ENCODE measurements at regions not wholly inside any gene's neighbourhood (a gene's known extent, or its start where the extent isn't known, plus 50 kb on each side); places are given as distances from the start of the nearest gene placed in this dataset.

- H3K9me3 ChIP-seq (ENCODE audit: control insufficient read depth, insufficient read depth, low read depth, low read length) = no peaks in the 10 kb centered on the region
- in situ Hi-C loops (cut with HindIII; ENCODE audit: low pct_unique_long_range_greater_than_20kb, low sequenced_read_pairs) (no loop called here), intact Hi-C loops (cut with micrococcal nuclease; ENCODE audit: unreplicated experiment) (no loop called here)
- H3K4me3 ChIP-seq (ENCODE audit: low read depth in 2 of 2, low read length in 2 of 2) = no peak overlapping the region
- ATAC-seq = no peak
- H3K27ac ChIP-seq (ENCODE audit: low read length) = no peak overlapping the region
- ChIA-PET POLR2A (no interaction called here), CTCF (no interaction called here)
- TF ChIP-seq POLR2AphosphoS5 (IDR thresholded peaks at IDR 0.05; ENCODE audit: low read depth, low read length) (no peak), CTCF (IDR thresholded peaks at IDR 0.05) (no peak), SIN3A (IDR thresholded peaks at IDR 0.05; ENCODE audit: borderline replicate concordance, insufficient read depth, low read depth, low read length) (no peak), REST (IDR thresholded peaks at IDR 0.05; ENCODE audit: insufficient read depth in 1 of 2, low read depth in 2 of 2, low read length in 1 of 2) (no peak), TCF7L2 (IDR thresholded peaks at IDR 0.05; ENCODE audit: low read depth, low read length) (no peak)
- H3K4me1 ChIP-seq (ENCODE audit: control insufficient read depth, insufficient read depth, low read length) = peaks cover 13% of the 10 kb centered on the region
- no peaks in the 10 kb centered on the region for H3K36me3 ChIP-seq (ENCODE audit: control insufficient read depth, insufficient read depth, low read length)
- H3K27me3 ChIP-seq (ENCODE audit: control insufficient read depth, insufficient read depth, low read length) = no peaks in the 10 kb centered on the region
- no peak for DNase-seq (ENCODE audit: low read depth, low spot score)
- BruUV-seq (replicated peaks) = no TSS peak
Observed at GRCh38 chr2:238525990-238526389, 99.3 kb downstream of the ASB1 start.

GRCh38 chr2:238527565-238527964 lies 100.8 kb downstream of the ASB1 start:
- TF ChIP-seq CTCF (IDR thresholded peaks at IDR 0.05) (no peak), SIN3A (IDR thresholded peaks at IDR 0.05; ENCODE audit: borderline replicate concordance, insufficient read depth, low read depth, low read length) (no peak), TCF7L2 (IDR thresholded peaks at IDR 0.05; ENCODE audit: low read depth, low read length) (no peak), REST (IDR thresholded peaks at IDR 0.05; ENCODE audit: insufficient read depth in 1 of 2, low read depth in 2 of 2, low read length in 1 of 2) (no peak), POLR2AphosphoS5 (IDR thresholded peaks at IDR 0.05; ENCODE audit: low read depth, low read length) (no peak)
- POLR2A ChIA-PET = interaction anchor here (0.6 kb wide), 1 partner anchor 44 kb away, joined by 3 read pairs; no protein-coding TSS in a partner anchor
- no peak overlapping the region for H3K27ac ChIP-seq (ENCODE audit: low read length)
- BruUV-seq (replicated peaks) = no TSS peak
- intact Hi-C loops (cut with micrococcal nuclease; ENCODE audit: unreplicated experiment) = no loop called here
- ATAC-seq = no peak
- CTCF ChIA-PET = no interaction called here
- peaks cover 13% of the 10 kb centered on the region for H3K4me1 ChIP-seq (ENCODE audit: control insufficient read depth, insufficient read depth, low read length)
- no peaks in the 10 kb centered on the region for H3K27me3 ChIP-seq (ENCODE audit: control insufficient read depth, insufficient read depth, low read length)
- in situ Hi-C loops (cut with HindIII; ENCODE audit: low pct_unique_long_range_greater_than_20kb, low sequenced_read_pairs) = no loop called here
- H3K4me3 ChIP-seq (ENCODE audit: low read depth in 2 of 2, low read length in 2 of 2) = no peak overlapping the region
- H3K36me3 ChIP-seq (ENCODE audit: control insufficient read depth, insufficient read depth, low read length) = no peaks in the 10 kb centered on the region
- H3K9me3 ChIP-seq (ENCODE audit: control insufficient read depth, insufficient read depth, low read depth, low read length) = peaks cover under 1% of the 10 kb centered on the region; the same call in 1 of the 2 replicates
- DNase-seq (ENCODE audit: low read depth, low spot score) = no peak
